GM12865 (cell line): ENCODE measurements at regions not wholly inside any gene's neighbourhood (a gene's known extent, or its start where the extent isn't known, plus 50 kb on each side); places are given as distances from the start of the nearest gene placed in this dataset.
"Not testable (repeated sequence)": the region's sequence is repeated elsewhere in the genome, so short reads cannot be mapped to it uniquely, and the experiment has no call there.

Experiments used
- DNase-seq: peaks from one replicate; pipeline ENCODE4 v3.0.0; 2010; ENCODE audit warnings: low read depth
- H3K4me3 ChIP-seq: 2 replicates; pipeline ENCODE4 v1.5.1; 2011; ENCODE audit warnings: mild to moderate bottlenecking, low read depth, low read length, control low read depth
- CTCF ChIP-seq: IDR thresholded peaks from 2 replicates; pipeline ENCODE4 v1.5.1; 2011; ENCODE audit warnings: low read length, control low read depth, low read depth, inconsistent platforms; ENCODE audit not compliant: insufficient read depth; ENCODE audit errors: missing control alignments

- no peak for TF ChIP-seq CTCF
- no peak for DNase-seq
- no peak overlapping the region for H3K4me3 ChIP-seq
Measured at GRCh38 chr5:51159606-51160005, 223.6 kb upstream of the ISL1 start.

- no peak for TF ChIP-seq CTCF
- H3K4me3 ChIP-seq = no peak overlapping the region
- DNase-seq = no peak
Measured at GRCh38 chr5:51162245-51162644, 221.0 kb upstream of the ISL1 start.

GRCh38 chr5:51165621-51166020 lies 217.6 kb upstream of the ISL1 start:
- not testable (repeated sequence) for DNase-seq, H3K4me3 ChIP-seq

GRCh38 chr5:51172903-51173626 lies 210.2 kb upstream of the ISL1 start:
- TF ChIP-seq CTCF = no peak
- H3K4me3 ChIP-seq = no peak overlapping the region
- DNase-seq = no peak

- H3K4me3 ChIP-seq = no peak overlapping the region
- no peak for DNase-seq
- no peak for TF ChIP-seq CTCF
Measured at GRCh38 chr5:51181208-51181894, 201.9 kb upstream of the ISL1 start.

- no peak overlapping the region for H3K4me3 ChIP-seq
- DNase-seq = no peak
- no peak for TF ChIP-seq CTCF
Measured at GRCh38 chr5:51185850-51186329, 197.4 kb upstream of the ISL1 start.

GRCh38 chr5:51188001-51188591 lies 195.2 kb upstream of the ISL1 start:
- TF ChIP-seq CTCF = no peak
- no peak overlapping the region for H3K4me3 ChIP-seq
- DNase-seq = no peak
